Natural killer cell (primary cell): ENCODE measurements at regions not wholly inside any gene's neighbourhood (a gene's known extent, or its start where the extent isn't known, plus 50 kb on each side); places are given as distances from the start of the nearest gene placed in this dataset.

Source experiments
- ATAC-seq, 3 donors: fragments of 150-1000 bp in 2 of 3; fragments of 200-7000 bp in 1 of 3; cut with Tn5 transposase; 1 replicate in 1 of 3; 2 replicates in 2 of 3; pipeline ENCODE4 v1.10.0; 2021; ENCODE audit warnings: mild to moderate bottlenecking in 2 of 3, moderate library complexity in 2 of 3
- DNase-seq, 2 donors: peaks; one replicate each; pipeline versions ENCODE4 v3.0.0 to v3.0.0-alpha.2; 2013 to 2021; ENCODE audit warnings: mixed read lengths in 1 of 2
- H3K27ac ChIP-seq: one replicate; pipeline ENCODE4 v1.5.1; 2013; ENCODE audit warnings: mild to moderate bottlenecking, low read length
- H3K27me3 ChIP-seq: one replicate; pipeline ENCODE4 v1.6.1; 2013; ENCODE audit warnings: low read length; ENCODE audit not compliant: control insufficient read depth, insufficient read depth
- H3K36me3 ChIP-seq: one replicate; pipeline ENCODE4 v1.6.1; 2013; ENCODE audit warnings: low read length; ENCODE audit not compliant: control insufficient read depth, insufficient read depth
- H3K4me1 ChIP-seq: one replicate; pipeline ENCODE4 v1.6.1; 2013; ENCODE audit warnings: low read length; ENCODE audit not compliant: control insufficient read depth, insufficient read depth
- H3K4me3 ChIP-seq: one replicate; pipeline ENCODE4 v1.5.1; 2013; ENCODE audit warnings: low read length
- H3K9me3 ChIP-seq: one replicate; pipeline ENCODE4 v1.6.1; 2013; ENCODE audit warnings: low read length; ENCODE audit not compliant: control insufficient read depth, insufficient read depth
- H3K27ac Mint-ChIP-seq, 2 donors: one replicate each; pipeline ENCODE4 v1.8.0; 2022; ENCODE audit warnings: mild to moderate bottlenecking in 2 of 2, mixed read lengths in 2 of 2, moderate library complexity in 1 of 2
- H3K27me3 Mint-ChIP-seq, 2 donors: one replicate each; pipeline ENCODE4 v1.8.0; 2022; ENCODE audit warnings: low read depth in 2 of 2, mixed read lengths in 2 of 2
- H3K36me3 Mint-ChIP-seq: one replicate; pipeline ENCODE4 v1.8.0; 2022; ENCODE audit warnings: mixed read lengths
- H3K4me1 Mint-ChIP-seq, 2 donors: one replicate each; pipeline ENCODE4 v1.8.0; 2022; ENCODE audit warnings: mixed read lengths in 2 of 2
- H3K4me3 Mint-ChIP-seq: one replicate; pipeline ENCODE4 v1.8.0; 2022; ENCODE audit warnings: mild to moderate bottlenecking, moderate library complexity, mixed read lengths
- H3K9me3 Mint-ChIP-seq, 2 donors: one replicate each; pipeline ENCODE4 v1.8.0; 2022; ENCODE audit warnings: mixed read lengths in 2 of 2
- CTCF ChIP-seq: fragments of 200-600 bp; IDR thresholded peaks from one replicate; pipeline ENCODE4 v1.8.0; 2022; ENCODE audit warnings: antibody characterized with exemption
- WGBS: methylation state at CpG from one replicate; pipeline ENCODE4 v1.1.7; 2013; ENCODE audit warnings: missing lambda C conversion rate; ENCODE audit not compliant: insufficient coverage; 5-methylcytosine and 5-hydroxymethylcytosine counted together
- intact Hi-C: fragments of 100-400 bp; cut with micrococcal nuclease; formaldehyde crosslinking; loops from one replicate; pipeline ENCODE4 v1.14.2; 2022

- H3K27ac Mint-ChIP-seq, result no peak overlapping the region
- no peaks in the 10 kb centered on the region for H3K27me3 ChIP-seq
- no peaks in the 10 kb centered on the region for H3K4me1 Mint-ChIP-seq
- DNase-seq (no peak), ATAC-seq (no peak)
- H3K9me3 ChIP-seq, result no peaks in the 10 kb centered on the region
- no peak for TF ChIP-seq CTCF
- H3K4me3 ChIP-seq, result no peak overlapping the region
- WGBS, result 79% methylated on average over 2 of the region's 2 CpGs
- H3K4me3 Mint-ChIP-seq, result no peak overlapping the region
- peaks cover 11 to 12% of the 10 kb centered on the region in 2 donors for H3K9me3 Mint-ChIP-seq
- H3K4me1 ChIP-seq, result no peaks in the 10 kb centered on the region
- no peak overlapping the region for H3K27ac ChIP-seq
- no peaks in the 10 kb centered on the region for H3K36me3 ChIP-seq
- intact Hi-C loops, result no loop called here
- no peaks in the 10 kb centered on the region for H3K36me3 Mint-ChIP-seq
- no peaks in the 10 kb centered on the region for H3K27me3 Mint-ChIP-seq
Observed at GRCh38 chr4:156615066-156615531, 356.5 kb downstream of the PDGFC start.

GRCh38 chr4:156614536-156614935 lies 357.1 kb downstream of the PDGFC start:
- Histone ChIP-seq H3K27ac (no peak overlapping the region), H3K27me3 (no peaks in the 10 kb centered on the region), H3K36me3 (no peaks in the 10 kb centered on the region), H3K4me1 (no peaks in the 10 kb centered on the region), H3K4me3 (no peak overlapping the region), H3K9me3 (no peaks in the 10 kb centered on the region)
- no peak for TF ChIP-seq CTCF
- Mint-ChIP-seq H3K4me3 (no peak overlapping the region), H3K27ac (no peak overlapping the region), H3K36me3 (no peaks in the 10 kb centered on the region), H3K9me3 (peaks cover 11 to 14% of the 10 kb centered on the region in 2 donors), H3K4me1 (no peaks in the 10 kb centered on the region), H3K27me3 (no peaks in the 10 kb centered on the region)
- DNase-seq, result no peak
- ATAC-seq, result no peak
- intact Hi-C loops, result no loop called here

GRCh38 chr4:156609421-156609820 lies 362.2 kb downstream of the PDGFC start:
- H3K9me3 Mint-ChIP-seq, result peaks cover 13 to 14% of the 10 kb centered on the region in 2 donors
- no peak overlapping the region for H3K27ac Mint-ChIP-seq
- Histone ChIP-seq H3K27ac (no peak overlapping the region), H3K4me1 (no peaks in the 10 kb centered on the region), H3K4me3 (no peak overlapping the region), H3K9me3 (no peaks in the 10 kb centered on the region), H3K27me3 (no peaks in the 10 kb centered on the region), H3K36me3 (no peaks in the 10 kb centered on the region)
- no peaks in the 10 kb centered on the region for H3K36me3 Mint-ChIP-seq
- 91% methylated on average over 1 of the region's 1 CpG for WGBS
- no peak overlapping the region for H3K4me3 Mint-ChIP-seq
- TF ChIP-seq CTCF, result no peak
- no peak for DNase-seq
- H3K27me3 Mint-ChIP-seq, result no peaks in the 10 kb centered on the region
- intact Hi-C loops, result no loop called here
- ATAC-seq, result no peak
- H3K4me1 Mint-ChIP-seq, result no peaks in the 10 kb centered on the region

- Mint-ChIP-seq H3K27ac (no peak overlapping the region), H3K36me3 (no peaks in the 10 kb centered on the region)
- WGBS, result 95% methylated on average over 1 of the region's 6 CpGs
Observed at GRCh38 chr4:156608651-156609050, 362.9 kb downstream of the PDGFC start.

More at GRCh38 chr4:156608651-156609050, 362.9 kb downstream of the PDGFC start:
- ATAC-seq (no peak), DNase-seq (no peak)
- Histone ChIP-seq H3K27me3 (no peaks in the 10 kb centered on the region), H3K36me3 (no peaks in the 10 kb centered on the region), H3K4me1 (no peaks in the 10 kb centered on the region), H3K27ac (no peak overlapping the region), H3K9me3 (no peaks in the 10 kb centered on the region), H3K4me3 (no peak overlapping the region)
- no peak overlapping the region for H3K4me3 Mint-ChIP-seq
- TF ChIP-seq CTCF, result no peak
- H3K4me1 Mint-ChIP-seq, result no peaks in the 10 kb centered on the region
- peaks cover 17 to 18% of the 10 kb centered on the region in 2 donors for H3K9me3 Mint-ChIP-seq
- H3K27me3 Mint-ChIP-seq, result no peaks in the 10 kb centered on the region
- intact Hi-C loops, result no loop called here
